CD14-positive monocyte (primary cell): ENCODE measurements at regions not wholly inside any gene's neighbourhood (a gene's known extent, or its start where the extent isn't known, plus 50 kb on each side); places are given as distances from the start of the nearest gene placed in this dataset.
A peak's percentile ranks its signal among the peaks of the same experiment; 100 is the strongest.

Source experiments
- DNase-seq, 3 donors: peaks; one replicate each; pipeline ENCODE4 v3.0.0-alpha.2; 2011 to 2022
- H2AFZ ChIP-seq: 2 replicates; pipeline ENCODE4 v1.6.0; 2012; ENCODE audit warnings: mild to moderate bottlenecking, low read depth, low read length, inconsistent platforms; ENCODE audit not compliant: insufficient read depth, poor library complexity, severe bottlenecking
- H3K27ac ChIP-seq, 2 donors: 1 replicate in 1 of 2; 2 replicates in 1 of 2; pipeline ENCODE4 v1.5.1; 2012 to 2013; ENCODE audit warnings: low read length in 2 of 2, control low read depth in 1 of 2, inconsistent platforms in 1 of 2, low read depth in 1 of 2, mild to moderate bottlenecking in 1 of 2
- H3K27me3 ChIP-seq, 2 donors: one replicate each; pipeline versions ENCODE4 v1.6.0 to v1.6.1; 2011 to 2013; ENCODE audit warnings: low read length in 2 of 2; ENCODE audit not compliant: control insufficient read depth in 2 of 2, insufficient read depth in 2 of 2
- H3K36me3 ChIP-seq, 2 donors: replicated peaks in 1 of 2; 1 replicate in 1 of 2; 2 replicates in 1 of 2; pipeline versions ENCODE4 v1.5.1 to v1.6.1; 2012 to 2013; ENCODE audit warnings: low read length in 2 of 2, control low read depth in 1 of 2, inconsistent platforms in 1 of 2, mild to moderate bottlenecking in 1 of 2; ENCODE audit not compliant: insufficient read depth in 2 of 2, control insufficient read depth in 1 of 2
- H3K4me1 ChIP-seq, 2 donors: 1 replicate in 1 of 2; 2 replicates in 1 of 2; pipeline versions ENCODE4 v1.5.1 to v1.6.1; 2012 to 2013; ENCODE audit warnings: low read length in 2 of 2, control low read depth in 1 of 2, inconsistent platforms in 1 of 2, mild to moderate bottlenecking in 1 of 2, moderate library complexity in 1 of 2; ENCODE audit not compliant: insufficient read depth in 2 of 2, control insufficient read depth in 1 of 2
- H3K4me2 ChIP-seq: replicated peaks from 2 replicates; pipeline ENCODE3; 2012; ENCODE audit warnings: low read length, moderate library complexity, mild to moderate bottlenecking; ENCODE audit not compliant: poor library complexity, severe bottlenecking; ENCODE audit errors: extremely low read depth
- H3K4me3 ChIP-seq, 3 experiments: fragments of 200-600 bp in 1 of 3; sonication (generic) in 1 of 3; replicated peaks in 1 of 3; 1 replicate in 2 of 3; 2 replicates in 1 of 3; pipeline ENCODE4 v1.5.1; 2011 to 2013; ENCODE audit warnings: low read length in 3 of 3, mild to moderate bottlenecking in 3 of 3, control low read depth in 2 of 3, low read depth in 2 of 3, inconsistent platforms in 1 of 3, moderate library complexity in 1 of 3
- H3K79me2 ChIP-seq: 2 replicates; pipeline ENCODE4 v1.6.0; 2012; ENCODE audit warnings: mild to moderate bottlenecking, control low read depth, inconsistent platforms, low read length, moderate library complexity; ENCODE audit not compliant: insufficient read depth
- H3K9ac ChIP-seq: 2 replicates; pipeline ENCODE4 v1.6.0; 2017; ENCODE audit warnings: low read length, mild to moderate bottlenecking; ENCODE audit not compliant: insufficient read depth, poor library complexity, severe bottlenecking
- H3K9me3 ChIP-seq, 2 donors: replicated peaks in 1 of 2; 1 replicate in 1 of 2; 2 replicates in 1 of 2; pipeline versions ENCODE4 v1.5.1 to v1.6.1; 2012 to 2013; ENCODE audit warnings: low read length in 2 of 2, control low read depth in 1 of 2; ENCODE audit not compliant: control insufficient read depth in 1 of 2, insufficient read depth in 1 of 2
- H4K20me1 ChIP-seq: 2 replicates; pipeline ENCODE4 v1.6.0; 2012; ENCODE audit warnings: mild to moderate bottlenecking, low read length, control low read depth, moderate library complexity; ENCODE audit not compliant: insufficient read depth
- H3K27ac Mint-ChIP-seq, 7 donors: one replicate each; pipeline ENCODE4 v1.8.0; 2020; ENCODE audit warnings: mild to moderate bottlenecking in 7 of 7, mixed read lengths in 7 of 7, moderate library complexity in 6 of 7, inconsistent platforms in 2 of 7
- H3K27me3 Mint-ChIP-seq, 3 donors: one replicate each; pipeline ENCODE4 v1.8.0; 2021 to 2022; ENCODE audit warnings: low read depth in 3 of 3, mild to moderate bottlenecking in 3 of 3, mixed read lengths in 3 of 3, moderate library complexity in 3 of 3, inconsistent platforms in 1 of 3
- H3K36me3 Mint-ChIP-seq, 2 donors: one replicate each; pipeline ENCODE4 v1.8.0; 2020; ENCODE audit warnings: mixed read lengths in 2 of 2, inconsistent platforms in 1 of 2, mild to moderate bottlenecking in 1 of 2
- H3K4me1 Mint-ChIP-seq: one replicate; pipeline ENCODE4 v1.8.0; 2020; ENCODE audit warnings: mild to moderate bottlenecking, mixed read lengths
- H3K4me3 Mint-ChIP-seq, 2 donors: one replicate each; pipeline ENCODE4 v1.8.0; 2020; ENCODE audit warnings: mild to moderate bottlenecking in 2 of 2, mixed read lengths in 2 of 2, moderate library complexity in 1 of 2
- H3K9me3 Mint-ChIP-seq, 7 donors: one replicate each; pipeline ENCODE4 v1.8.0; 2020 to 2022; ENCODE audit warnings: mixed read lengths in 7 of 7, mild to moderate bottlenecking in 6 of 7, moderate library complexity in 6 of 7, inconsistent platforms in 2 of 7
- WGBS: methylation state at CpG from one replicate; pipeline ENCODE4 v1.1.5; 2013; ENCODE audit warnings: missing lambda C conversion rate; ENCODE audit not compliant: insufficient coverage; 5-methylcytosine and 5-hydroxymethylcytosine counted together
- intact Hi-C, 2 donors: fragments of 100-400 bp; cut with micrococcal nuclease; formaldehyde crosslinking; loops; one replicate each; pipeline versions ENCODE4 v1.15.0 to v1.15.1; 2023
- TF ChIP-seq, protein P1 (sequence below): fragments of 200-600 bp; IDR thresholded peaks from one replicate; pipeline ENCODE4 v1.8.0; 2022; ENCODE audit warnings: antibody characterized with exemption, mild to moderate bottlenecking

DNA sequence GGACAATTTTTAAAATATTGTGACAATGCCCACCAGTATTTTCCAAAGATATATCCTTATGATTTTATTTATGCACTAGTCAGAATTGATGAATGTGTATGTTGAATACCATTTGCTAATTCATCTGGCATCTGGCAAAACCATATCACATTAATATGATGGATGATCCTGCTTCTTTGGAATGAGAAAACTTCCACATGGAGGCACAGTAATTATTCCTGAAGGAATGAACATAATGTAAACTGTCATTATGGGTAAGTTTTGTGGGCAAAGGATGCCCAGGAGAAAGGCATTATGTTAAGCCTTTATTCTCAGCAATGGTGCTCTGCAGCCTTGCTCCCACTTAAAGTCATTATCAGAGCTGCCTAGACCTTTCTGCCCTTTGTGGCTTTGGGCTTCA is 113.0 kb upstream of the MME start:
- Mint-ChIP-seq H3K4me3 (no peak overlapping the region), H3K9me3 (peaks cover 0 to 8% (median 4%) of the 10 kb centered on the region in 7 donors), H3K27me3 (peaks cover 0 to 3% (median 0%) of the 10 kb centered on the region in 3 donors), H3K4me1 (peaks cover 19% of the 10 kb centered on the region), H3K27ac (no peak overlapping the region), H3K36me3 (peaks cover 0 to 2% of the 10 kb centered on the region in 2 donors)
- TF ChIP-seq, protein P1, sequence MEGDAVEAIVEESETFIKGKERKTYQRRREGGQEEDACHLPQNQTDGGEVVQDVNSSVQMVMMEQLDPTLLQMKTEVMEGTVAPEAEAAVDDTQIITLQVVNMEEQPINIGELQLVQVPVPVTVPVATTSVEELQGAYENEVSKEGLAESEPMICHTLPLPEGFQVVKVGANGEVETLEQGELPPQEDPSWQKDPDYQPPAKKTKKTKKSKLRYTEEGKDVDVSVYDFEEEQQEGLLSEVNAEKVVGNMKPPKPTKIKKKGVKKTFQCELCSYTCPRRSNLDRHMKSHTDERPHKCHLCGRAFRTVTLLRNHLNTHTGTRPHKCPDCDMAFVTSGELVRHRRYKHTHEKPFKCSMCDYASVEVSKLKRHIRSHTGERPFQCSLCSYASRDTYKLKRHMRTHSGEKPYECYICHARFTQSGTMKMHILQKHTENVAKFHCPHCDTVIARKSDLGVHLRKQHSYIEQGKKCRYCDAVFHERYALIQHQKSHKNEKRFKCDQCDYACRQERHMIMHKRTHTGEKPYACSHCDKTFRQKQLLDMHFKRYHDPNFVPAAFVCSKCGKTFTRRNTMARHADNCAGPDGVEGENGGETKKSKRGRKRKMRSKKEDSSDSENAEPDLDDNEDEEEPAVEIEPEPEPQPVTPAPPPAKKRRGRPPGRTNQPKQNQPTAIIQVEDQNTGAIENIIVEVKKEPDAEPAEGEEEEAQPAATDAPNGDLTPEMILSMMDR = no peak
- H3K79me2 ChIP-seq = no peaks in the 10 kb centered on the region
- no peaks in the 10 kb centered on the region for H3K9me3 ChIP-seq
- no peak for DNase-seq
- H3K36me3 ChIP-seq = no peaks in the 10 kb centered on the region
- H2AFZ ChIP-seq = no peak overlapping the region
- H3K27me3 ChIP-seq = no peaks in the 10 kb centered on the region
- H4K20me1 ChIP-seq = no peaks in the 10 kb centered on the region
- no peak overlapping the region for H3K4me2 ChIP-seq
- no peak overlapping the region for H3K9ac ChIP-seq
- H3K4me3 ChIP-seq = no peak overlapping the region
- intact Hi-C loops = no loop called here
- H3K4me1 ChIP-seq = peaks cover 17 to 21% of the 10 kb centered on the region in 2 donors
- H3K27ac ChIP-seq = no peak overlapping the region

DNA sequence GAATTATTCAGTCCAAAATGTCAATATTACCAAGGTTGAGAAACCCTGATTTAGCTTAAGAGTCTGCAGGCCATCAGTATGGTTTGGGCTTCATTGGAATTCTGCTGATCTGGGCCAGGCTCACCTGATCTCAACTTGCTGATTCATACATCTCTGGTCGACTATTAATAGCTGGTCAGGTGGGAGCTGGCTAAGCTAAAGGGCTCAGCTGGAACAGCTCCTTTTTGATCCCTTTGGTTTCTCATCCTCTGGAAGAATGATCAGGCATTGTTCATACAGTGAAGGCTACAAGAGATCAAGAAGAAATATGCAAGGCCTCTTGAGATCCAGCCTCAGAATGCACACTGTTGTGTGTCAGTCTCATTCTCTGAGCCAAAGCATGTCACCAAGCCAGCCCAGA is 123.3 kb upstream of the MME start:
- H3K27ac Mint-ChIP-seq = no peak overlapping the region
- no peaks in the 10 kb centered on the region for H3K27me3 ChIP-seq
- H3K36me3 ChIP-seq = no peaks in the 10 kb centered on the region
- H3K79me2 ChIP-seq = no peaks in the 10 kb centered on the region
- H3K4me1 Mint-ChIP-seq = no peaks in the 10 kb centered on the region
- H3K4me3 ChIP-seq = no peak overlapping the region
- H2AFZ ChIP-seq = peak overlapping the region; percentile 3
- no peaks in the 10 kb centered on the region for H4K20me1 ChIP-seq
- WGBS = 88% methylated on average over 1 of the region's 1 CpG
- TF ChIP-seq, protein P1 = no peak
- no peak overlapping the region for H3K9ac ChIP-seq
- H3K4me2 ChIP-seq = no peak overlapping the region
- H3K36me3 Mint-ChIP-seq = peaks cover 0 to 3% of the 10 kb centered on the region in 2 donors
- no peak overlapping the region for H3K4me3 Mint-ChIP-seq
- intact Hi-C loops = no loop called here
- no peak for DNase-seq
- peaks cover 2 to 11% (median 10%) of the 10 kb centered on the region in 7 donors for H3K9me3 Mint-ChIP-seq
- no peak overlapping the region for H3K27ac ChIP-seq
- peaks cover 0 to 2% (median 0%) of the 10 kb centered on the region in 3 donors for H3K27me3 Mint-ChIP-seq
- H3K4me1 ChIP-seq = no peaks in the 10 kb centered on the region
- H3K9me3 ChIP-seq = peaks cover 7 to 11% of the 10 kb centered on the region in 2 donors
